GM21360 (cell line): ENCODE measurements at regions not wholly inside any gene's neighbourhood (a gene's known extent, or its start where the extent isn't known, plus 50 kb on each side); places are given as distances from the start of the nearest gene placed in this dataset.

ENCODE experiments used
- ATAC-seq: cut with Tn5 transposase; IDR thresholded peaks from one replicate; pipeline ENCODE4 v1.9.1; 2021; ENCODE audit warnings: mild to moderate bottlenecking, moderate library complexity; ENCODE audit not compliant: unreplicated experiment

GRCh38 chr18:6465281-6465680 is 50.6 kb upstream of the L3MBTL4 start:
- no peak for ATAC-seq

GRCh38 chr18:6476190-6476589 is 61.5 kb upstream of the L3MBTL4 start:
- ATAC-seq = no peak

DNA sequence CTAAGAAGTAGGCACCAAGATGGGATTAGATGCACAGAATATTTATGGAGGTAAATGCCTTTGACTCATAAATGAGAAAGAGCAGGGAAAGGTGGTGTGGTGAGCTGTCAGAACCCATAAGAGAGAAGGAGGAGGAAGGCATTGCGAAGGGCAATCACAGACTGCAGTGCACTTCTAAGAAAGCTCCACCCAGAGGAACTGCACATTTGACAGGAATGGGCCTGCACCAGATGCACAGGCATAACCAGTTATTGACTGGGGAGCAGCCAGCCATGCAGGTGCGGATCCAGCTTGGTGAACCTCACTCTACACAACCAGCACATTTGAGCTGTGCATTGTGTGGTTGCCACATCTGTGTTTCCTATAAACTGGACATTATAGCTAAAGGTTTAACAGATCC is 62.2 kb upstream of the L3MBTL4 start:
- no peak for ATAC-seq

DNA sequence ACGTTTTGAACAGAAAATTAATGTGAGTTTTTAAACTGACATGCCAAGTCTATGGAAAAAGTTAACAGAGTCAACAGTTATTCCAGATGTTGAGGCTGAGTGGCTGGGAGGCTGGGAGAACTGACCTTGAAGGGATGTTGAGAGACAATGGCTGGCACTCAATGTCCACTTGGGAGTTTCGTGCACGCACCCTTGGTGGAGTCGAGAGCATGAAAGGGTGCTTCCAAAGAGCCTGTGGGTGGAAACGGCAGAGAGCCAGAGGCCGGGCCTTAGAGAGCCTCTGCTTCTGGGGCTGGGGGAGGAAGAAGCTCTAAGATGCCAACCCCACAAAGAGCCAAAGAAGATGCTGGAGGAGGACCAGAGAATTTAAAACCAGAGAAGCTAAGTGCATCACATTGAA is 63.4 kb upstream of the L3MBTL4 start:
- ATAC-seq = no peak

GRCh38 chr18:6479699-6480098 is 65.0 kb upstream of the L3MBTL4 start:
- ATAC-seq = no peak

DNA sequence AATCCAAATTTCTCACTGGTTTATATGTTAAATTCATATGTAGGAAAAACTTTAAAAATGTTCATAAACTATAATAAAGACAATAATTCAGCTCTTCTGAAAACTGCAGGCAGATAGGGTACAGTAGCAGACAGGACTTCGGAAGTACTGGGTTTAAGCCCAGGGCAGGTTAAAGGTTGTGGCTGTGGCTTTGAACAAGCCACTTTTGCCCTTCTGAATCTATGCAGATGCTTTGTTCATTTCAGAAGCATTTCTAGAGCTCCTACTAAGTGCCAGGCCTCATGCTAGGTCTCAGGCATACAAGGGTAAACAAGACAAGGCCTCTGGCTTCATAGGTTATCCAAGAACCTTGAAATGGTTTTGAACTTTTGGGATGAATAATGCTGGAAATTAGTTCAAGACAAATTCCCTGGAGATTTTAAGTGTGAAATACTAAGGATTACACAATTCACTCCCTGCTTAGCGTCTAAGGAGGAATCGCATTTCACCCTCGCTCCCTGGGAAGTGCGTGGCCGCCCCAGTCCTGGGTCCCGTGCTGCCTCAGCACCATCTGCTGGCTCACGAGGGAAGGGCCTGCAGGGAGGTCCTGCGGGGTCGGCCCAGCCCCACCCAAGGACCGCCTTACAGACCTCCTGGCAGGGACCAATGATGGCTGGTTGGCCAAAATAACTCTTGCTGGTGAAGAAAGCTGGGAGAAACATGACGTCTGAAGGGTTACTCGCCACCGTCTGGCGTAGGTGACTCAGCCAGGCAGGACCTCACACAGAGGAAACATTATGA is 67.7 kb upstream of the L3MBTL4 start:
- ATAC-seq = peak; percentile 84

- no peak for ATAC-seq
Observed at GRCh38 chr18:6484659-6485058, 69.9 kb upstream of the L3MBTL4 start.

GRCh38 chr18:6486313-6486712 is 71.6 kb upstream of the L3MBTL4 start:
- no peak for ATAC-seq

DNA sequence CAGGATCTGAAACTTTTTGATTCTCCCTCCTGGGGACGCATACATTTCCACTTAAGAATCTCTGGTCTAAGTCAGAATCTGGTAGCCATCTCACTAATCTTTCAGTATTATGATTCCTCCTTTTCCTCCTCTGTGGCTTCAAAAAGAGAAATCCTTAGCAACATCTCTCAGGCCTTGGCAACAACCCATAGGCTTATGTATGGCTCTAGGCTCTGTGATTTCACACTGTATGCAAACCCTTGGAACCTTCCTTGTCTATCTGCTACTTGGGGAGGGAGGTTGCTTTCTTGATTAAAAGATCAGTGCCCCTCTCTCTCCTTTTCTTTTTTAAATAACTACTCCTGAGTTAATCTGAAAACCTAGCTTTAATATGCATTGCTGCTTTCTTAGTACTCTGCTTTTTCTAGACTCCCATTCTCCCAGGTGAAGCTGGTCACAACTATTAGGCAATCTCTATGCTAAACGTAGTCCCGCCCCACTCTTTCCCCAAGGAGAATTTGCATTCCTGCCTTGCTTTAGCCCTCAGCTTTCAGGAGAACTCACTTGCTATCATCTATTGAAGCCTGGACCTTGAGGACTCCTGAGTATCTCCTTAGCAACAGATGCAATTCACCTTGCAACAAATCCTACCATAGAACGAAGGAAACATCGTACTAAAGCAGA is 72.2 kb upstream of the L3MBTL4 start:
- ATAC-seq = no peak

DNA sequence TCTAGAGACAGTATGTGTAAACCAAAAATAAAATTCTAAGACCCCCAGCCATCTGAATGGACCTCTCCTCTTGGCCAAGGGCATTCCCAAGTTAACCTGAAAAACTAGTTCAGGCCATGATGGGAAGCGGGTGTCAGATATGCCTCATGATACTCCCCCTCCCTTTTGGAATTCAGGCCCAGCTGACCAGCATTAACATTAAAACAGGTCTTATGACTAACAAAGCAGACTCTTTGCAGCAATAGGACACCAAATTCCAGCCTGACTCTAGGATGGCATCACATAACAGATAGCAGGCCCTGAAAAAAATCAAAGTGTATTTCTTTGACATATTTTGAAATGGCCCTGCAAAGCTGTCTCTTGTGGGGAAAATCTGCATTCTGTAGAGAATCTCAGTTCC is 73.3 kb upstream of the L3MBTL4 start:
- ATAC-seq = no peak

GRCh38 chr18:6488956-6489355 is 74.2 kb upstream of the L3MBTL4 start:
- ATAC-seq = no peak

GRCh38 chr18:6489977-6490376 is 75.3 kb upstream of the L3MBTL4 start:
- no peak for ATAC-seq

DNA sequence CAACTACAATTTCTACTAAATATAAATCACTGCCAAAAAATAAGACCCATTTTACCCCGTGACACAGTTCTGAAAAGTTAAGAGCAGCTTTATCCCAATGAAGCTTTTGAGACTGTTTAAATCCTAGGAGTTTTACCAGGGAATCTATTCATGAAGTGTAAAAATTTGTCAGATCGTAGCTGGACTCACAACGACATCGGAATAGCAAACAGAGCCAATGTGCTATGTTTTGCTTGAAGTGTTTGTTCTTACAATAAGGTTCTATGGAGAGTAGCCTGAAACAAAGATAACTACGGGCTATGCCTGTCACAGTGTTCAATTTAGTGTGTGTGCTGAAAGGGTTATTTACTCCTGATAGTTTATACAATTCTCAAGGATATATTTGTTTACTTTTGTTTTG is 78.5 kb upstream of the L3MBTL4 start:
- ATAC-seq = no peak

DNA sequence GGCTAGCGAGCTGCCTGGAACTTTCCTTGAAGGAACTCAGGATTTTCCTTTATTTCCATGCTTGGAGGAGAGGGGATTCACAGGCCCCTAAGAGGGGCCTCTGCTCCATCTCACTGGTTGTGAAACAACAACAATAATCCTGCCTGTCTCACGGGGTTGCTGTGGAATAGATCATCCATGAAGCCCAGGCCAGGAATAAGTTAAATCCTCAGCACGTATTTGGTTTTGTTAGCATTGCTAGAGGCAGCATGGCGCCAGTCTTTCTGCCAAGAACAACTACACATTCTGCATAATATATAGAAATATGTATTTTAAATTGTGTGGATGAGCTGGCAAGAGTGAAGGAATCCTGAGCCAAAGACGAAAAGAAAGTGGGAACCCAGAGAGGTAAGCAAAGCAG is 80.8 kb upstream of the L3MBTL4 start:
- no peak for ATAC-seq

GRCh38 chr18:6497543-6497942 is 82.8 kb upstream of the L3MBTL4 start:
- ATAC-seq = no peak

- ATAC-seq = no peak
Observed at GRCh38 chr18:6498289-6498856, 83.7 kb upstream of the L3MBTL4 start.

GRCh38 chr18:6504605-6505497 is 90.1 kb upstream of the L3MBTL4 start:
- ATAC-seq = no peak

DNA sequence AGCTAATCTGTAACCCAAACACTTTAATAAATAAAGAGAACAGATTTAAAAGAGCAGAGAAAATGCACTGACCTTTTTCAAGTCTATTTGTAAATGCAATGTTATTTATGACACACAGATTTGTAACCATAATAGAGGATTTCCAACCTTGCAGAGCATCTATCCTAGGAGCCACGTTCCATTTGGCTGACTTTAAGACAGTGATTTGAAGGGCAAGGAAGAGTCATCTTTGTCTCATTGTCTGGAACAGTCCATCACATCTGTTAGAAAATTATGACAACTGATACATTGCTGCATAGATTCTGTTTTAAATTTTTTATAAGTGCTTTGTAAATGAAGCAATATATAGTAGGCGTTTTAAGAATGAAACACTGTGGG is 90.8 kb upstream of the L3MBTL4 start:
- ATAC-seq = no peak

GRCh38 chr18:6509417-6509816 is 94.7 kb upstream of the L3MBTL4 start:
- ATAC-seq = no peak

DNA sequence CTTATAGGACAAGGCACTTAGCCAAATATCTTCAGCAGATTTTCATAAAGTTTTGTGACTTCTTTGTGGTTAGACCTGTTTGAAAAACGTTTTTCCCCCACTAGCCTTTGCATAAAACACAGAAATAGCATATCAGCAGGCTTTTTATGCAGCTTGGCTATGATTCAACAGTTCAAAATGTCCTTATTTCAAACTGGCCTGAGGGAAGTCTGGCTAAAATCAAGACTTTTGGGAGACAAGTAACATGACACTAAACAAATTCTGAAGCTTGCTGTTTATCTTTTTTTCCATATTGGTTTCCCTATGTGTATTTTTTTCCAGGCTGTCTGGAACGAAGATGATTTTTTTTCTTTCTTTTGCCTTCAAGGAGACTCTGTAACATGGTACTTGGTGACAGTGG is 95.1 kb upstream of the L3MBTL4 start:
- no peak for ATAC-seq

- no peak for ATAC-seq
Observed at GRCh38 chr18:6520901-6521300, 106.2 kb upstream of the L3MBTL4 start.
